Upper lobe of left lung (tissue), 6 donors: ENCODE measurements at regions not wholly inside any gene's neighbourhood (a gene's known extent, or its start where the extent isn't known, plus 50 kb on each side); places are given as distances from the start of the nearest gene placed in this dataset.

Experiments used
- ATAC-seq, 2 donors: fragments of 200-7000 bp; cut with Tn5 transposase; one replicate each; pipeline ENCODE4 v1.9.1; 2022; ENCODE audit warnings: mild to moderate bottlenecking in 2 of 2, moderate library complexity in 2 of 2; ENCODE audit not compliant: low FRiP score in 2 of 2
- DNase-seq, 2 donors: peaks; one replicate each; pipeline ENCODE4 v3.0.0-alpha.2; 2019 to 2020
- H3K27ac ChIP-seq, 4 donors: fragments of 200-600 bp; sonication (generic); one replicate each; pipeline ENCODE4 v1.5.1; 2016 to 2019
- H3K27me3 ChIP-seq, 4 donors: fragments of 200-600 bp; sonication (generic); one replicate each; pipeline ENCODE4 v1.5.1; 2017 to 2019
- H3K36me3 ChIP-seq, 4 donors: fragments of 200-600 bp; sonication (generic); one replicate each; pipeline ENCODE4 v1.5.1; 2016 to 2019
- H3K4me1 ChIP-seq, 4 donors: fragments of 200-600 bp; sonication (generic); one replicate each; pipeline ENCODE4 v1.5.1; 2018 to 2019
- H3K4me3 ChIP-seq, 4 donors: fragments of 200-600 bp; sonication (generic); one replicate each; pipeline ENCODE4 v1.5.1; 2017 to 2019; ENCODE audit warnings: mild to moderate bottlenecking in 2 of 4, moderate library complexity in 1 of 4
- H3K9me3 ChIP-seq, 4 donors: fragments of 200-600 bp; sonication (generic); one replicate each; pipeline ENCODE4 v1.5.1; 2018 to 2019
- EP300 ChIP-seq, 4 donors: sonication (generic); formaldehyde crosslinking; IDR thresholded peaks; one replicate each; pipeline ENCODE4 v1.5.1; 2017; ENCODE audit warnings: antibody characterized with exemption in 4 of 4, control low read depth in 2 of 4
- POLR2A ChIP-seq, 4 donors: fragments of 450-650 bp; IDR thresholded peaks; one replicate each; pipeline ENCODE4 v1.5.1; 2016 to 2017; ENCODE audit warnings: antibody characterized with exemption in 4 of 4, mild to moderate bottlenecking in 2 of 4
- POLR2AphosphoS5 ChIP-seq, 2 donors: sonication (generic); formaldehyde crosslinking; IDR thresholded peaks; one replicate each; pipeline ENCODE4 v1.5.1; 2017; ENCODE audit warnings: antibody characterized with exemption in 2 of 2
- WGBS, 2 donors: methylation state at CpG; one replicate each; pipeline ENCODE4 v1.1.5; 2017 to 2018; 5-methylcytosine and 5-hydroxymethylcytosine counted together
- TF ChIP-seq, protein P1 (sequence below), 6 experiments: fragments of 450-650 bp in 4 of 6; fragments of 200-600 bp in 2 of 6; sonication (generic) in 2 of 6; IDR thresholded peaks; one replicate each; pipeline ENCODE4 v1.5.1; 2016 to 2019; ENCODE audit warnings: antibody characterized with exemption in 6 of 6
- donor health status: DM: no; HTN: no; CAD: no; lungs with moderate emphysema.
- donor health status: DM: no; HTN: yes; CAD: no; lungs with severe emphysema.

DNA sequence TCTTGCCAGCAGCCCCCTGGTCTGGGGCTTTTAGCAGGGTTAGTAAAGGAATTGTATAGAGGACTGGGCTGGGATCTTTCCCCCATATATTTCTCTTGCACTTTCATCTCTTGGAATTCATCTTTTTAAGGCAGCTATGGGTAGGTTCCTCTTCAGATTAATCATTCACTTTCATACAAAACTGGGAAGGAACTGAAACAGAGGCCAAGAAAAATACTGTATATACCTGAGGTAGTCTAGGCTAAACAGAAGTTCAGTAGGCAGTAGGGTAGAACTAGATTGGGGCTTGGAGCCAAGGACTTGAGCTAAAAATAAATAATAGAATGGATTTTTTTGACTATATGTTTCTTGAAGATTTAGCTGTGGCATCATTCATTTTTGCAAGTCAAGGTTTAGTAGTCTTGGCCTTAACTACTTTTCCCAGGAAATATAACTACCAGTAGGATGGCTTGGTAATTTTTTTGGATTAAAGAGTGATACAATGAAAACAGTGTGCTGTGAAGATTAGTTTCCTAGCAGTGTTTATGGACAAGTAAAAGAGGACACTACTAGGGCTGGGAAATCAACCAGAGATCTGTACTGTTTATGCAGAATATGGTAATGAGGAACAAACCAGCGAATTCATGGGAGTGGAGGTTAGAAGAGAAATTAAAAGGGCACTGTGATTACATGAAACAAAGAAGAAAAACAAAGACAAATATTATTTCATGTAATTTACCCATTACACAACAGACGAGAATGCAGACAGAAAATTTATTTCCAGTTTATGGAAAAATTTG, 50.9 kb upstream of the PTGS2 start:
- no peak for TF ChIP-seq EP300 (IDR thresholded peaks at IDR 0.05)
- no peak for TF ChIP-seq POLR2A (IDR thresholded peaks at IDR 0.05)
- TF ChIP-seq, protein P1, sequence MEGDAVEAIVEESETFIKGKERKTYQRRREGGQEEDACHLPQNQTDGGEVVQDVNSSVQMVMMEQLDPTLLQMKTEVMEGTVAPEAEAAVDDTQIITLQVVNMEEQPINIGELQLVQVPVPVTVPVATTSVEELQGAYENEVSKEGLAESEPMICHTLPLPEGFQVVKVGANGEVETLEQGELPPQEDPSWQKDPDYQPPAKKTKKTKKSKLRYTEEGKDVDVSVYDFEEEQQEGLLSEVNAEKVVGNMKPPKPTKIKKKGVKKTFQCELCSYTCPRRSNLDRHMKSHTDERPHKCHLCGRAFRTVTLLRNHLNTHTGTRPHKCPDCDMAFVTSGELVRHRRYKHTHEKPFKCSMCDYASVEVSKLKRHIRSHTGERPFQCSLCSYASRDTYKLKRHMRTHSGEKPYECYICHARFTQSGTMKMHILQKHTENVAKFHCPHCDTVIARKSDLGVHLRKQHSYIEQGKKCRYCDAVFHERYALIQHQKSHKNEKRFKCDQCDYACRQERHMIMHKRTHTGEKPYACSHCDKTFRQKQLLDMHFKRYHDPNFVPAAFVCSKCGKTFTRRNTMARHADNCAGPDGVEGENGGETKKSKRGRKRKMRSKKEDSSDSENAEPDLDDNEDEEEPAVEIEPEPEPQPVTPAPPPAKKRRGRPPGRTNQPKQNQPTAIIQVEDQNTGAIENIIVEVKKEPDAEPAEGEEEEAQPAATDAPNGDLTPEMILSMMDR (IDR thresholded peaks at IDR 0.05): no peak
- TF ChIP-seq POLR2AphosphoS5 (IDR thresholded peaks at IDR 0.05): no peak
- H3K9me3 ChIP-seq: no peaks in the 10 kb centered on the region
- no peaks in the 10 kb centered on the region for H3K4me1 ChIP-seq
- ATAC-seq: no peak
- 78 to 84% methylated on average over 2 of the region's 2 CpGs for WGBS, 2 donors
- H3K27me3 ChIP-seq: no peaks in the 10 kb centered on the region
- no peak for DNase-seq
- H3K27ac ChIP-seq: no peak overlapping the region
- H3K4me3 ChIP-seq: no peak overlapping the region
- H3K36me3 ChIP-seq: no peaks in the 10 kb centered on the region
